ENCODE measurements at regions not wholly inside any gene's neighbourhood (a gene's known extent, or its start where the extent isn't known, plus 50 kb on each side); places are given as distances from the start of the nearest gene placed in this dataset.

- 74% methylated on average over 4 of the region's 11 CpGs for WGBS (ENCODE audit: insufficient coverage)
- Mint-ChIP-seq H3K4me3 (no peak overlapping the region), H3K4me1 (peaks cover 0 to 3% (median 2%) of the 10 kb centered on the region in 3 donors), H3K36me3 (no peaks in the 10 kb centered on the region), H3K27ac (no peak overlapping the region), H3K9me3 (no peaks in the 10 kb centered on the region), H3K27me3 (peaks cover 0 to 13% of the 10 kb centered on the region in 2 donors)
- Histone ChIP-seq H3K27ac (ENCODE audit: low read length) (no peak overlapping the region), H3K36me3 (ENCODE audit: control insufficient read depth in 2 of 2, extremely low read depth in 1 of 2, insufficient read depth in 1 of 2, low read length in 1 of 2) (no peaks in the 10 kb centered on the region), H3K4me1 (ENCODE audit: control insufficient read depth in 1 of 2, extremely low read depth in 1 of 2, insufficient read depth in 2 of 2, low read length in 2 of 2) (no peaks in the 10 kb centered on the region), H3K4me3 (ENCODE audit: control insufficient read depth in 1 of 2, extremely low read depth in 1 of 2, low read length in 1 of 2) (no peak overlapping the region), H3K27me3 (replicated peaks in 1 of 2; ENCODE audit: control insufficient read depth in 2 of 2, extremely low read depth in 1 of 2, insufficient read depth in 2 of 2, low read length in 1 of 2) (peaks cover 0 to 8% of the 10 kb centered on the region in 2 experiments), H3K9me3 (no peaks in the 10 kb centered on the region)
- ATAC-seq (replicated peaks in 1 of 4): no peak
- POLR2A ChIA-PET: no interaction called here
- no peak for DNase-seq
- CTCF ChIA-PET: no interaction called here
Measured at GRCh38 chr5:74034733-74035132, 408.7 kb downstream of the ARHGEF28 start.

- no peaks in the 10 kb centered on the region for H3K9me3 ChIP-seq
- H3K27ac ChIP-seq (ENCODE audit: low read length): no peak overlapping the region
- H3K36me3 Mint-ChIP-seq: no peaks in the 10 kb centered on the region
- peaks cover 0 to 3% (median 2%) of the 10 kb centered on the region in 3 donors for H3K4me1 Mint-ChIP-seq
- POLR2A ChIA-PET: no interaction called here
- peaks cover 0 to 17% of the 10 kb centered on the region in 2 donors for H3K27me3 Mint-ChIP-seq
- H3K4me3 ChIP-seq (ENCODE audit: control insufficient read depth in 1 of 2, extremely low read depth in 1 of 2, low read length in 1 of 2): no peak overlapping the region
- no peaks in the 10 kb centered on the region for H3K36me3 ChIP-seq (ENCODE audit: control insufficient read depth in 2 of 2, extremely low read depth in 1 of 2, insufficient read depth in 1 of 2, low read length in 1 of 2)
- CTCF ChIA-PET: no interaction called here
- no peak overlapping the region for H3K27ac Mint-ChIP-seq
- no peak overlapping the region for H3K4me3 Mint-ChIP-seq
- no CpG with 5 or more reads among the region's 1 CpG for WGBS (ENCODE audit: insufficient coverage)
- no peaks in the 10 kb centered on the region for H3K4me1 ChIP-seq (ENCODE audit: control insufficient read depth in 1 of 2, extremely low read depth in 1 of 2, insufficient read depth in 2 of 2, low read length in 2 of 2)
- DNase-seq: no peak
- no peak for ATAC-seq (replicated peaks in 1 of 4)
- no peaks in the 10 kb centered on the region for H3K9me3 Mint-ChIP-seq
- H3K27me3 ChIP-seq (replicated peaks in 1 of 2; ENCODE audit: control insufficient read depth in 2 of 2, extremely low read depth in 1 of 2, insufficient read depth in 2 of 2, low read length in 1 of 2): peaks cover 0 to 8% of the 10 kb centered on the region in 2 experiments
Measured at GRCh38 chr5:74032617-74033016, 406.6 kb downstream of the ARHGEF28 start.

GRCh38 chr5:74031536-74031935 lies 405.5 kb downstream of the ARHGEF28 start:
- Mint-ChIP-seq H3K27me3 (peaks cover 0 to 17% of the 10 kb centered on the region in 2 donors), H3K27ac (no peak overlapping the region), H3K4me3 (no peak overlapping the region), H3K4me1 (peaks cover 0 to 3% (median 2%) of the 10 kb centered on the region in 3 donors), H3K36me3 (no peaks in the 10 kb centered on the region), H3K9me3 (no peaks in the 10 kb centered on the region)
- H3K9me3 ChIP-seq: no peaks in the 10 kb centered on the region
- no peak overlapping the region for H3K27ac ChIP-seq (ENCODE audit: low read length)
- POLR2A ChIA-PET: no interaction called here
- no peaks in the 10 kb centered on the region for H3K4me1 ChIP-seq (ENCODE audit: control insufficient read depth in 1 of 2, extremely low read depth in 1 of 2, insufficient read depth in 2 of 2, low read length in 2 of 2)
- no peak for ATAC-seq (replicated peaks in 1 of 4)
- peaks cover 0 to 8% of the 10 kb centered on the region in 2 experiments for H3K27me3 ChIP-seq (replicated peaks in 1 of 2; ENCODE audit: control insufficient read depth in 2 of 2, extremely low read depth in 1 of 2, insufficient read depth in 2 of 2, low read length in 1 of 2)
- DNase-seq: no peak
- H3K4me3 ChIP-seq (ENCODE audit: control insufficient read depth in 1 of 2, extremely low read depth in 1 of 2, low read length in 1 of 2): no peak overlapping the region
- H3K36me3 ChIP-seq (ENCODE audit: control insufficient read depth in 2 of 2, extremely low read depth in 1 of 2, insufficient read depth in 1 of 2, low read length in 1 of 2): no peaks in the 10 kb centered on the region
- 80% methylated on average over 1 of the region's 3 CpGs for WGBS (ENCODE audit: insufficient coverage)
- CTCF ChIA-PET: no interaction called here

GRCh38 chr5:74030821-74031220 lies 404.8 kb downstream of the ARHGEF28 start:
- Mint-ChIP-seq H3K4me1 (peaks cover 0 to 2% (median 2%) of the 10 kb centered on the region in 3 donors), H3K9me3 (no peaks in the 10 kb centered on the region), H3K27ac (no peak overlapping the region), H3K4me3 (no peak overlapping the region), H3K27me3 (peaks cover 0 to 19% of the 10 kb centered on the region in 2 donors), H3K36me3 (no peaks in the 10 kb centered on the region)
- Histone ChIP-seq H3K27ac (ENCODE audit: low read length) (no peak overlapping the region), H3K4me3 (ENCODE audit: control insufficient read depth in 1 of 2, extremely low read depth in 1 of 2, low read length in 1 of 2) (no peak overlapping the region), H3K36me3 (ENCODE audit: control insufficient read depth in 2 of 2, extremely low read depth in 1 of 2, insufficient read depth in 1 of 2, low read length in 1 of 2) (no peaks in the 10 kb centered on the region), H3K4me1 (ENCODE audit: control insufficient read depth in 1 of 2, extremely low read depth in 1 of 2, insufficient read depth in 2 of 2, low read length in 2 of 2) (no peaks in the 10 kb centered on the region), H3K9me3 (no peaks in the 10 kb centered on the region), H3K27me3 (replicated peaks in 1 of 2; ENCODE audit: control insufficient read depth in 2 of 2, extremely low read depth in 1 of 2, insufficient read depth in 2 of 2, low read length in 1 of 2) (peaks cover 0 to 8% of the 10 kb centered on the region in 2 experiments)
- ATAC-seq (replicated peaks in 1 of 4): no peak
- DNase-seq: no peak
- POLR2A ChIA-PET: no interaction called here
- CTCF ChIA-PET: no interaction called here
- 54% methylated on average over 1 of the region's 5 CpGs for WGBS (ENCODE audit: insufficient coverage)

GRCh38 chr5:74030371-74030770 lies 404.4 kb downstream of the ARHGEF28 start:
- H3K27me3 Mint-ChIP-seq: peaks cover 0 to 24% of the 10 kb centered on the region in 2 donors
- Histone ChIP-seq H3K4me1 (ENCODE audit: control insufficient read depth in 1 of 2, extremely low read depth in 1 of 2, insufficient read depth in 2 of 2, low read length in 2 of 2) (no peaks in the 10 kb centered on the region), H3K27ac (ENCODE audit: low read length) (no peak overlapping the region), H3K27me3 (replicated peaks in 1 of 2; ENCODE audit: control insufficient read depth in 2 of 2, extremely low read depth in 1 of 2, insufficient read depth in 2 of 2, low read length in 1 of 2) (peaks cover 0 to 8% of the 10 kb centered on the region in 2 experiments), H3K36me3 (ENCODE audit: control insufficient read depth in 2 of 2, extremely low read depth in 1 of 2, insufficient read depth in 1 of 2, low read length in 1 of 2) (no peaks in the 10 kb centered on the region), H3K9me3 (no peaks in the 10 kb centered on the region), H3K4me3 (ENCODE audit: control insufficient read depth in 1 of 2, extremely low read depth in 1 of 2, low read length in 1 of 2) (no peak overlapping the region)
- no peak overlapping the region for H3K4me3 Mint-ChIP-seq
- ATAC-seq (replicated peaks in 1 of 4) (no peak), DNase-seq (no peak)
- ChIA-PET CTCF (no interaction called here), POLR2A (no interaction called here)
- H3K27ac Mint-ChIP-seq: no peak overlapping the region
- no CpG with 5 or more reads among the region's 4 CpGs for WGBS (ENCODE audit: insufficient coverage)
- H3K36me3 Mint-ChIP-seq: no peaks in the 10 kb centered on the region
- H3K9me3 Mint-ChIP-seq: no peaks in the 10 kb centered on the region
- H3K4me1 Mint-ChIP-seq: no peaks in the 10 kb centered on the region

GRCh38 chr5:74028976-74029375 lies 403.0 kb downstream of the ARHGEF28 start:
- no peak overlapping the region for H3K4me3 ChIP-seq (ENCODE audit: control insufficient read depth in 1 of 2, extremely low read depth in 1 of 2, low read length in 1 of 2)
- Mint-ChIP-seq H3K9me3 (no peaks in the 10 kb centered on the region), H3K27me3 (peaks cover 2 to 24% of the 10 kb centered on the region in 2 donors), H3K36me3 (no peaks in the 10 kb centered on the region), H3K4me1 (no peaks in the 10 kb centered on the region), H3K4me3 (no peak overlapping the region), H3K27ac (no peak overlapping the region)
- ATAC-seq (replicated peaks in 1 of 4) (no peak), DNase-seq (no peak)
- H3K9me3 ChIP-seq: no peaks in the 10 kb centered on the region
- no peak overlapping the region for H3K27ac ChIP-seq (ENCODE audit: low read length)
- no peaks in the 10 kb centered on the region for H3K36me3 ChIP-seq (ENCODE audit: control insufficient read depth in 2 of 2, extremely low read depth in 1 of 2, insufficient read depth in 1 of 2, low read length in 1 of 2)
- WGBS (ENCODE audit: insufficient coverage): no CpG with 5 or more reads among the region's 4 CpGs
- H3K27me3 ChIP-seq (replicated peaks in 1 of 2; ENCODE audit: control insufficient read depth in 2 of 2, extremely low read depth in 1 of 2, insufficient read depth in 2 of 2, low read length in 1 of 2): peaks cover 0 to 8% of the 10 kb centered on the region in 2 experiments
- CTCF ChIA-PET: no interaction called here
- POLR2A ChIA-PET: no interaction called here
- no peaks in the 10 kb centered on the region for H3K4me1 ChIP-seq (ENCODE audit: control insufficient read depth in 1 of 2, extremely low read depth in 1 of 2, insufficient read depth in 2 of 2, low read length in 2 of 2)

- Histone ChIP-seq H3K27me3 (replicated peaks in 1 of 2; ENCODE audit: control insufficient read depth in 2 of 2, extremely low read depth in 1 of 2, insufficient read depth in 2 of 2, low read length in 1 of 2) (peaks cover 0 to 8% of the 10 kb centered on the region in 2 experiments), H3K4me3 (ENCODE audit: control insufficient read depth in 1 of 2, extremely low read depth in 1 of 2, low read length in 1 of 2) (no peak overlapping the region), H3K9me3 (no peaks in the 10 kb centered on the region), H3K36me3 (ENCODE audit: control insufficient read depth in 2 of 2, extremely low read depth in 1 of 2, insufficient read depth in 1 of 2, low read length in 1 of 2) (no peaks in the 10 kb centered on the region), H3K4me1 (ENCODE audit: control insufficient read depth in 1 of 2, extremely low read depth in 1 of 2, insufficient read depth in 2 of 2, low read length in 2 of 2) (no peaks in the 10 kb centered on the region), H3K27ac (ENCODE audit: low read length) (no peak overlapping the region)
- ATAC-seq (replicated peaks in 1 of 4) (no peak), DNase-seq (no peak)
- Mint-ChIP-seq H3K9me3 (no peaks in the 10 kb centered on the region), H3K4me1 (no peaks in the 10 kb centered on the region), H3K27ac (no peak overlapping the region), H3K36me3 (no peaks in the 10 kb centered on the region), H3K27me3 (peaks cover 6 to 25% of the 10 kb centered on the region in 2 donors), H3K4me3 (no peak overlapping the region)
- POLR2A ChIA-PET: no interaction called here
- CTCF ChIA-PET: no interaction called here
- WGBS (ENCODE audit: insufficient coverage): 80% methylated on average over 1 of the region's 3 CpGs
Measured at GRCh38 chr5:74028406-74028805, 402.4 kb downstream of the ARHGEF28 start.

All from T-cell (primary cell).